Right renal cortex interstitium (tissue), 3 donors: ENCODE measurements at regions not wholly inside any gene's neighbourhood (a gene's known extent, or its start where the extent isn't known, plus 50 kb on each side); places are given as distances from the start of the nearest gene placed in this dataset.

Source experiments
- DNase-seq, 3 donors: peaks; one replicate each; pipeline ENCODE4 v3.0.0-alpha.2; 2013; ENCODE audit warnings: low read depth in 3 of 3, low spot score in 2 of 3

DNA sequence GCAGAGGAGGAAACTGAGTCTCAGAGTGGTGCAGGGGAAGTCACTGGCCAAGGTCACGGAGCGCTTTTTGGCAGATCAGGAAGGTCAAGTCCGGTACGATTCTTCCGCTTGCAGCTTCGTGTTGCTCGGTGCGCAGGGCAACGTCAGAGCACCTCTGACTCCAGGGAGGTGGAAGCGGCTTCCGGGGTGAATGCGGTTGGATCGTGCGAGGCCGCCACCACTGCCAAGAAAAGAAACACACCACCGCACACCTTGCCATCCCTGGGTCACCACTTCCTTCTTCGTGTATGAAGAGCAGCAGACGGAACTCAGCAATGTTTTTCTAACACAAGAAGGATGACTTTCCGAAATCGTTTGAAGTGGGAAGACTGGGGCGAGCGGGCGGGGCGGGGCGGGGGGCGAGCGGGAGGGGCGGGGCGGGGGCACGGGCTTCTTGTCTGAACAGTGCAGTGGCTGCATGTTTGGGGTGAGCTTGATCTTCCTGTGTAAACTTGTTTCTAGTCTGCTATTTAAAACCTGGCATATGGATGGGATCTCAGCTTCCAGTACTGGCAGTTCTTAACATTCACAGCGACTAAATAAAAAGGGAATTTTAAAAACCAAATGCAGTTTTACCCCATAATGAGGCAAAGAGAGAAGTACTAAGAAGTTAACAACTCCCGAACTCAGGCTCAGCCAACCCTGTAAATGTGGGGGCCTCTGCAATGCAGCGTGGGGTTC, 300.0 kb downstream of the RRAGC start:
- DNase-seq: no peak

DNA sequence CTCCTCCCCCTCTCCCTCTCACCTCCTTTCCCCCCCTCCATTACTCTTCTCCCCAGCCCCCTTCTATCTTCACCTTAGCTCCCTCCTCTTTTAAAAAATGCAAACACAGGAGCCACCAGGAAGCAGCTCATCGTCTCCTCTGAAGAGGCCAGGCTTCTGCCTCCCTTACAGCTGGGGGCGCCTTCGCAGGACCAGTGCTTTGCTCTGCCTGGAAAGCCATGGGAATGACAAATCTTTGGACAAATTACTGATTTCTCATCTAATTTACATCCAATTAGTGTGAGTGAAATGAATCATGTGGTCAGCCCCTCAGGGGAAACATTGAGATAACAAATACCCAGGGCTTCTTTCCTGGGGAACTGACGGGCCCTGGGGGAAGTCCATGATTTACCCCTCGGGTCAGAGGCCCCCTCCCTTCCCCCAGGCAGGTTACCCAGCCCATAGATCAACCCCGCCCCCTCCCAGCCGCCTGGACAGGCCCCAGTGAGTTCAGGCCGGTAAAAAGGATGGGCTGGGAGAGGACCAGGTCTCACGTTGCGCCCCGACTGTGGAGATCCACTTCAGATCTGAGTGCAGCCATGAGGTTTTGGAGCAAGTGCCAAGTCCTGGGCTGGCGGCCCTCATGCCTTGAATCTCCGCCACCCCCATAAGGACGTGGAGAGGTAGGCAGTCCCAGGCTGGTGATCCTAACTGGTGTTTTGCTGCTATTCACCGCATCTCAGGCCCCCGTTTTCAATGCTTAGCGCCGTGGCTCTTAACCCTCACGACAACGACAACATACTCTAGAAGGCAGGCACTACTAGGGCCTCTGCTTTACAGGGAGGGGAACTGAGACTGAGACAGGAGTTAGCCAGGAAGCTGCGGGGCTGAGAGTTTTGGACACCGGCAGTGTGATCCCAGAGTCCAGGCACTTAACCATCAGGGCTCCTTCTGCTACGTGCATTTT, 300.8 kb downstream of the RRAGC start:
- DNase-seq: no peak

DNA sequence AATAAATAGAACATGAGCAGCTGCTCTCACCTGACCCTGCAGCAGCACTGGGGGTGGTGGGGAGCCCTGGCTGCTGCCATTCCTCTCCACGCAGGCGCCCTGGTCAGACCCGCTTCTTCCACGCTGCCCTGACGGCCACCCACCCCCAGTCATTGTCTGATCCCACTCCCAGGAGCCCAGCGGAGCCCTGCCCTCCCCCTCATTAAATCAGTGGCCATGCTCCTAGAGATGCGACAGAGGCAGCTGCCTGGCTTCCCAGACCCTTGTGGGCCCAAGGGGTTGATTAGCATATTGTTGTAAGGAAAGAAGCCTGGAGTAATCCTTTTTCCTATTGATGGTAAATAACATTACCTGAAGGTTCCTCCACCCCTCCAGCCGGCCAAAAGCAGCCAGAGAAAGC, 301.5 kb downstream of the RRAGC start:
- no peak for DNase-seq

DNA sequence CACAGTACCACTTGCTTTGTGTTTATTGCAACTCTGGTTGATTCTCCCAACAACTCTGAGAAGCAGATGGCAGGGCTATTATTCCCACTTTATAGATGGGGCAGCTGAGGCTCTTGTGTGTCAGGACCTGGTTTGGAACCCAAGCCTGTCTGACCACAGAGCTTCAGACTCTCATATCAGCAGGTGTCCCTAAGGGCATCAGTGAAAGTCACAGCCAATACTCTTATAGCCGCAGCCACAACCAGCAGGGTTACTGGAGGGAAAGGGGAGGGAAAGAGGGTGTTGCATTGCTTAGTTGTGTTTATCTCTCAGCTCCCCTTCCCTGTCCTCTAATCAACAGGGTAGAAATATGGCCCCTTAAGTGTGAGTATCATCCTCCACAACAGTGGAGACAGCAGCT, 304.0 kb downstream of the RRAGC start:
- no peak for DNase-seq

DNA sequence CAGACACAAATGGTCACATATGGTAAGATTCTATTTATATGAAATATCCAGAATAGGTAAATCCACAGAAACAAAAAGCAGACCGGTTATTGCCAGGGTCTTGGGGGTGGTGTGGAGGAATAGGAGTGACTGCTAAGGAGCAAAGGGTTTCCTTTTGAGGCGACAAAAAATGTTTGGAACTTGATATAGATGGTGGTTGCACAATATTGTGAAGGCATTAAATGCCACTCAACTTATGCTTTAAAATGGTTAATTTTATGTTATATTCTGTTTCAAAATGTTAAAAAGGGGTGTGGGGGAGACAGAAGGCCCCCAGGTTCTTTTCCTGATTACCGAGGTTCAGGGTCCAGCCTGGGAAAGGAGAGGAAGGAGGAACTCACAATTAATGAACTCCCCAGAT, 304.4 kb downstream of the RRAGC start:
- no peak for DNase-seq

DNA sequence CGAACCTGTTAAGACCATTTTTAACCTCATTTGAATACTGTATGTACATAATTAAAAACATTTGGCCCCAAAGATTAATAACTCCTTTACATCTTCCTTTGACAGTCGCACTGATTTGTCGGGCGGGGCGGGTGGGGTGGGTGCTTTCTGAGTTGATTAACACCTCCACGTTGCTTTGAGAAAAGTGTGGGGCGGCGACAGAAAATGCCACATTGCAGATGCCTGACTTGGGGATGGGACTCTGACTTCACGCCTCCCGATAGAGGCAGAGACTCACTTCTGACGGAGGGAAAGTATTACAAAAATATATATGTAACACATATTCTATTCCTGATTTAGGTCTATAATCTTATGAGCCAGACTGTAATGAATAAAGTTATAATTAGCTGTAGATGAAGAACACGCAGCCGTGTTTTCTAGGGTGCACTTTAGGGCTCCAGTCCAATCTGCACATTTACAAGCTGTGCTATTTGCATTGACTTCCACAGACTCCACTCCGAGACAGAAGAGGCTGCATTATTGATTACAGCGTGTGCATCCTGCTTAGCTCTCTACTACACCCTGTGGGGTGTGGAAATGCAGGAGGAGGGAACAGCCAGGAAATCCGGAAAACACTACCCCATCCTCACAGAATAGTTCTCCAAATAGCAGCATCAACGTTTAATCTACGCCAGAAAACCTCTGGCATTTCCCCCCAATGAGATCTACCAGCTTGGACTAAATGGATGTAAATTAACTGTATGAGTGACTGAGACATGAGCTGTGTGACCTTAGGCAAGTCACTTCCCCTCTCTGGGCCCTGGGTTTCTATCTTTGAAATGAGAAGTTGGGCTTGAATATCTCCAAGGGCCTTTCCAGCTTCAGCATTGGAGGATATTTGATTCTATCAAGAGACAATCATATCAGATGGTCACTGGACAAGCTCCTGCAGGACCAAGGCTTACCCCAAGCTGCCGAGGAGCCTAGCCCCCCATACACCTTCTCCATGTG, 308.0 kb downstream of the RRAGC start:
- no peak for DNase-seq

DNA sequence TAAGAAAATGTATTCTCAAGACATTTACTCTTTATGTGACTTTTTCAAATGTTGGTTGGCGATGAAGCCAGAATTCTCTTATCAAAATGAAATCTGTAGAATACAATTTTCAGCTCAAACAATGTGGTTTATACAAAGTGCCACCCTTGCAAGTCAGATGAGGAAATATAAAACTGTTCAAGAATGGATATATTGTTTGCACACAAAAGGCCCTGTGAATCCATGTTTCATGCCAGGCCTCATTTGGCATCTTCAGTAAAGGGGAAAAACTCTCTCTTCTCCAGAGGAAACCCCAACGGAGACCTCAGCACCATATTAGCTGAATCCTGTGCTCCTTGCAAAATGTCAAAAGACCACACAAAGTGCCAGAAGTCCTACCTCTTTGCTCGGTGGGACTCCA, 310.4 kb downstream of the RRAGC start:
- DNase-seq: no peak

DNA sequence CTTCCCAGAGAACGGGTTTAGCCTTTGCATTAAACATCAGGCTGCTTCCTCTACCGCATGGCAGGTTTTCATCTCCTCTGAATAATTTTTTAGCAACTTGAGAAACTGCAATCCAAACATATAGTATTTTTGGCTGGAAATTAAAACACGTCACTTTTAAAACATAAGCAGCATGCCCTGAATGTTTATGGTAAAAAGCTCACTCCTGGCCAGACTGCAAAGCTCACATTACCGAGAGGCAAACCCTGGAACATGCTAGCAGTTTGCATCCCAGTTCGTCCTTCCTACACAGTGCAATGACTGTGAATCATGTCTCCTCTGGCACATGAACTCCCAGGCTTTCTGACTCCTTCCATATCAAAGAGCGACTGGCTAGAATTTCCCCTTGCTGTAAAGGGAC, 312.3 kb downstream of the RRAGC start:
- no peak for DNase-seq

DNA sequence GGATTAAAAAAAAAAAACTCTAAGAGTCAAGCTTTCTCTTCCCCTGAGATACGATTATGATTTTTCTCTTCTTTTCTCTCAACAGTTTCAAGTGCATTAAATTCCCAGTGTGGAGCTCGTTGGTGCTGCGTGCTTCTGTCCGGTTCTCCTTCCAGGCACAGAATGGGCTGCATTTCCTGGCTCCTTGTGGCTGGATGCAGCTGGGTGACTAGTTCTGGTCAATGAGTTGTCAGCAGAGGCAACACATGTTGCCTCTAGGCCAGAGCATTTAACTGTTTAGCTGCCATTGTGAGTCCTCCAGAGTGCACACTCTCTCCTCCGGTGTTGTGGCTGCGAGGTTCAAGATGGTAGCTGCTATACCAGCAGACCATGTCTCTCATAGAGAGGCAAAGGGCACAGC, 312.9 kb downstream of the RRAGC start:
- DNase-seq: no peak

DNA sequence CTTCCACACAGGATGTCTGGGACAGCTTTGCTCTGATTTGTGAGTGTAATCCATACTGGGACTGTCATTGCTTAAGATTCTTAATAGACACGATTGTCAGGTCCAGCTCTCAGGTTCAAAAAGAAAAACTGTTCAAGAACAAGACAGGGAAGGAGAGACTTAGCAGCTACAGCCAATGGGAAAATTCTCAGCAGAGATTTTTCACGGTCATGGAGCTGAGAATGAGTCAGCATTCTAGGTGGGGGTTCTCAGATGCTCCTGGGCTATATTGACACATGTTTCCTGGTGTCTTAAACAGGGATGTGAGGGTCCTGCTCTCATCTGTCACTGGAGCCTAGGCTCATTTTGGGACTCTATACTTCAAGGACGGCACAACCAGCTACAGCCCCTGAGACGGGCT, 318.3 kb downstream of the RRAGC start:
- no peak for DNase-seq

DNA sequence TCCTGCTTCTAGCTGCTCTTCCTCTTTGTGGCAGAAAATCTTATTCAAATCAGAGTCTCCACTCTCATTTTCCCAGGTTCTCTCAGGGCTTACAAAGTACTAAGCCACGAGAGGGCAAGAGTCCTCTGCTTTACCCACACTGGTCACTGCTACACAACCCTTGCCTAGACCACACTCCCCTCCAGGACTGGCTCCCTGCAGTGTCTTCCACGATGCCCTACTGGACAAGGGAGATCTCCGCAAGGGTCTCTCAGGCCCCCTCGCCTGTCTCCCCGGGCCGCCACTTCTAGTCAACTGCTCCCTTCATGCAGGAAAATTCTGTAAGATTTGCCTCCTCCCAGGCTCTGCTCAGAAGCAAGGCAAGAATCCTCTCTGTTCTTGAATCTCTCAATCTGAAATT, 319.6 kb downstream of the RRAGC start:
- DNase-seq: no peak

DNA sequence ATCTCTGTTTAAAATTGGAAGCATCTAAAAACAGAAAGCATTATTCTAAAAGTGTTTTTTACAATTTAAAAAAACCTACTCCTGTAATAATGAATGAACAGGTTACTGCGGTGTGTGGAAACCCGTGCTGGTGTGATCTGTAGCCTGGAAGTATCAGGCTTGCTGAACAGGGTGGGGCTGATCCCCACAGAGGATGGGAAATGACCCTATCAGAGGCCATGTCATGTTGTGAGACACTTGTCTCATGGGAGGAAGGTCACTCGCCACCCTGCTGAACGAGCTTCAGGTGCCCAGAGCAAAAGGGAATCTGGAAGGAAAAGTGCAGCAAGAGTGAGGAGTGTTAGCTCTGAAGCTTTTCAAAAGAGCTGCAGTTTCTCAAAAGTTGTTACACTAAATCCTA, 320.7 kb downstream of the RRAGC start:
- DNase-seq: no peak

DNA sequence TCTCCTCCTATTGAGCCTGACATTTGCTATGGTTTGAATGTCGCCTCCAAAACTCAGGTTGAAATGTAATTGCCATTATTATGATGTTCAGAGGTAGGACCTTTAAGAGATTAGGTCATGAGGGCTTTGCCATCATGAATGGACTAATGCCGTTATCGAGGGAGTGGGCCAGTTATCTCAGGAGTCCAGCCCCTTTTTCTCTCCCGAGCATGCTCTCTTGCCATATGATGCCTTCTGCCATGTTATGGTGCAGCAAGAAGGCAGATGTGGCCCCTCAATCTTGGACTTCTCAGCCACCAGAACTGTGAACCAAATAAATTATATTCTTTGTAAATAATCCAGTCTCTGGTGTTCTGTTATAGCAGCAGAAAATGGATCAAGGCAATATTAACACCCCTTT, 323.5 kb downstream of the RRAGC start:
- DNase-seq: no peak

DNA sequence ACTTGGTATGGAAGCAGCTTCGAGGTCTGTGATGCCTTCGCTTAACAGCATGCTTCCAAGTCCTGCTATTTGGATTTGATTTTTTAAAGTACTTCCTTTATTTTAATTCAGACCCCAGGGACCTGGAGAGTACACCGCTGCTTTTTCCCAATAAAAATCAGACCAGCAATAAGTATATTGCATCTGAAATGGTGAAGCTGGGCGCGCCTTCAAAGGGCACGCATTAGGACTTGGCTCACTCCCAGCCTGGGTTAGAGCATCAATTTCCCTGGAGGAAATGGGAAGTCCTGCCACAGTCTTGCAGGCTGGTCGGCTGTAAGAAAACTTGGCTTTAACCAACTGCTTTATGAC, 325.1 kb downstream of the RRAGC start:
- no peak for DNase-seq

DNA sequence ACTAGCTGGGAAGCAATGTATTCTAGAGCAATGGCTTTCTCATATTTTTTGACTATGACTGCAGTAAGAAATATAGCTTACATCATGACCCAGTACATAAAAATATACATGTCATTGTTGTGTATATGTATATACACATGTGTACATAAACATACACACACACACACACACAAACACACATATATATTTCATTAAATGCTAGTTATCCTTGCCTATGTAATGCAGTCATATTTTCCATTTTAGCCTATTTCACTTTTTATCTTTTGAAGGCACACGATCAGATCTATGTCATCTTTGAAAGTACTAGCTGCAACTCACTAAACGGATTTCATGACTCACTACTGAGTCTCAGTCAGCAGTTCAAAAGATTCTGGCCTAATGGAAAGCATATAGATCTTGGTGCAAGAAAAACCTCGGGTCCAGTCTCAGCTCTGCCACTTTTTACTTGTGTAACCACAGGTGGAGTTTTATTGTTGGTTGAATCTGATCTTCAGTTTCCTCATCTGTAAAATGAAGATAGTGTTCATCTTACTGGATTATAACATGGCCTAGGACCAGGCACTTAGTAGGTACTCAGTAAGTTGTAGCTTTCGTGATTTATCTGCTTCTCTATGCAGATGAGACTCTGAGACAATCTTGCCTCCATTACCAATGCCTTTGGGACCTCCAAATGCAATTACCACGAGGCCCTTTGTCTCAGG, 325.6 kb downstream of the RRAGC start:
- no peak for DNase-seq

DNA sequence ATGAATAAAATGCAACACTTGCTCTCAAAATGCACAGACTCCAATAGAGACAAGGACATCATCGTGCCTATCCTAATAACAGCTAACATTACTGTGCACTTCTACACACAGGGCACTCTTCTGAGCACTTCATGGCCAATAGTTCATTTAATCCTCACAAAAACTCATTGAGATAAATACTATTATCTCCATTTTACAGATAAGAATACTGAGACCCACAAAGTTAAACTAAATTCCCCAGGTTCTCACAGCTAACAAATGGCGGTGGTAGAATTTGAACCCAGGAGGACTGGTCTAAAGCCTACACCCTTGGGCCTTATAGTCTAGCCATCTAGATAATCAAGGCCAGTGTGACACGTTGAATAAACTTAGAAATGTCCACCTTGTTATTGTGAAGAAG, 328.6 kb downstream of the RRAGC start:
- DNase-seq: no peak

DNA sequence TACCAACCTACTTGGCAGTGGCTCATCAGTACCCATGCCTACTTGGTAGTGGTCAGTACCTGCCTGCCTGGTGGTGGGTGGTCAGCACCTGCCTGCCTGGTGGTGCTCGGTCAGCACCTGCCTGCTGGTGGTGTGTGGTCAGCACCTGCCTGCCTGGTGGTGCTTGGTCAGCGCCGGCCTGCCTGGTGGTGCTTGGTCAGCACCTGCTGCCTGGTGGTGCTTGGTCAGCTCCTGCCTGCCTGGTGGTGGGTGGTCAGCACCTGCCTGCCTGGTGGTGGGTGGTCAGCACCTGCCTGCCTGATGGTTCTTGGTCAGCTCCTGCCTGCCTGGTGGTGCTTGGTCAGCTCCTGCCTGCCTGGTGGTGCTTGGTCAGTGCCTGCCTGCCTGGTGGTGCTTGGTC, 329.6 kb downstream of the RRAGC start:
- DNase-seq: no peak

DNA sequence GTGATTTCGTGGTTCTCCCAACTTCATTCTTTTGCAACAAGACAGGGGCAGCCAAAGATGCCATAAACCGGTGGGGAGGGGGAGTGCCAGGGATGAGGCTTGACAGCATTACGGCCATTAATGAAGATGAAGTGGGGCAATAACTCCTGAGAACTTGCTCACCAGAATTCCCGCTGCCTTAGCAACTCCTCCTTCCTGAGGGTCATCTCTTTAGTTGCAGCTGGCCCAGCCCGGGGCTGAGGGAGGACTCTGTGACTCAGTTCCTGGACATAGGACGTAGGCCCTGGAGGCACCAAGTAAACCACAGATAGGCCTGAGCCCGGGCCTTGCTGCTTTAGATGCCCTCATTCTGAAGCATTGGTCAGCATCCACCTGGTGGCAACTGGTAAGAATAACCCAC, 330.2 kb downstream of the RRAGC start:
- no peak for DNase-seq

DNA sequence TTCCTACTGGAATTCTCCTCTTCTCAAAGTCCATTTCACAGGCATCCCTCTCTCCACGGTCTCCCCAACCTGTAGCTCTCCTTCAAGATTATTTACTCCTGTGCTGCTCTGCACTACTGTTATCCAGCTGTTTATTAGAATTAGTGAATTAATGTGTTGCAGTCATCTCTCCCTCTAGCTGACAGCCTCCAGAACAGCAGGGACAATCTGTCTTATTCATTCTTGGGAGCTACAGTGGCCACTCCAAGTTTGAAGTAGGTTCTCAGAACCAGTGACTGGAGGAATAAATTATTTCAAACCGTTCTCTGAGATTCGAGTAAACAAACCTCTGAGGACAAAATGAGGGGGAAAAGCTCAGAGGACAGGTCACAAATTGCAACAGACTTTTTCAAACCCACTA, 330.9 kb downstream of the RRAGC start:
- no peak for DNase-seq

DNA sequence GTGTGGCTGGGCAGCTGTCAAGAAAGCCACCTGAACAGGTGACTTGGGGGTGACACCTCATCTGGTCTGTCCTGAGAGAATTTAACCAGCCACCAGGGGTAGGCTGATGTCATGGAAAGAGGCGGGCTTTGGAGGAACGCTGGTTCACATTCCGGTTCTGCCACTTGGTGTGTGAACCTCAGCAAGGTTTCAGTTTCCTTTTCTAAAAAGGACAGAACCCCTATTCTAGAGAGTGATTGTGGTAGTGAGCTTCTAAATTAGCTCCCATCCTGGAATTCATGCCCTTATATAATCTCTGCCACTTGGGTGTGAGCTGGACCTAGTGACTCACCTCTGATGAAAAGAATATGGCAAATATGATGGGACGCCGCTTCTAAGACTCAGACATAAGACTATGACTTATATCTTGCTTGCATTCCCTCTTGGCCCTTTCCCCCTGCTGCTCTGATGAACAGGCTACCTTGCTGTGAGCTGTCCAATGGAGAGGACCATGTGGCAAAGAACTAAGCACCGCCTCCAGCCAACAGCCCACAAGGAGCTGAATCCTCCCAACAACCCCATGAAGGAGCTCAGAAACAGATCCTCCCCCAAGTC, 332.1 kb downstream of the RRAGC start:
- DNase-seq: no peak
